DND-41 (cell line): ENCODE measurements at regions not wholly inside any gene's neighbourhood (a gene's known extent, or its start where the extent isn't known, plus 50 kb on each side); places are given as distances from the start of the nearest gene placed in this dataset.

Source experiments
- ATAC-seq: fragments of 200-7000 bp; cut with Tn5 transposase; 3 replicates; pipeline ENCODE4 v1.9.1; 2021; ENCODE audit warnings: low read depth; ENCODE audit not compliant: insufficient read depth
- DNase-seq: peaks from one replicate; pipeline ENCODE4 v3.0.0-alpha.2; 2020
- H2AFZ ChIP-seq: 2 replicates; pipeline ENCODE4 v1.6.0; 2012; ENCODE audit warnings: low read depth, low read length
- H3K27ac ChIP-seq: 2 replicates; pipeline ENCODE4 v1.5.1; 2012; ENCODE audit warnings: low read length, inconsistent platforms
- H3K27me3 ChIP-seq: fragments of 200-600 bp; sonication (generic); 2 replicates; pipeline ENCODE4 v1.6.0; 2012; ENCODE audit warnings: low read length, mild to moderate bottlenecking, inconsistent platforms; ENCODE audit not compliant: insufficient read depth, poor library complexity
- H3K36me3 ChIP-seq: 2 replicates; pipeline ENCODE4 v1.5.1; 2012; ENCODE audit warnings: low read length, inconsistent platforms; ENCODE audit not compliant: insufficient read depth
- H3K4me1 ChIP-seq: 2 replicates; pipeline ENCODE4 v1.5.1; 2012; ENCODE audit warnings: mild to moderate bottlenecking, low read length; ENCODE audit not compliant: insufficient read depth
- H3K4me2 ChIP-seq: 2 replicates; pipeline ENCODE4 v1.6.0; 2012; ENCODE audit warnings: mild to moderate bottlenecking, moderate library complexity, low read length, inconsistent platforms; ENCODE audit not compliant: insufficient read depth
- H3K4me3 ChIP-seq, 2 experiments: fragments of 200-600 bp in 1 of 2; shearing (Covaris generic) in 1 of 2; 2 replicates each; pipeline ENCODE4 v1.5.1; 2012 to 2016; ENCODE audit warnings: inconsistent platforms in 2 of 2, low read length in 2 of 2, mild to moderate bottlenecking in 2 of 2, low read depth in 1 of 2, moderate library complexity in 1 of 2
- H3K79me2 ChIP-seq: 2 replicates; pipeline ENCODE4 v1.6.0; 2012; ENCODE audit warnings: low read length, inconsistent platforms; ENCODE audit not compliant: insufficient read depth
- H3K9ac ChIP-seq: 2 replicates; pipeline ENCODE4 v1.6.0; 2012; ENCODE audit warnings: low read depth, mild to moderate bottlenecking, inconsistent platforms, low read length, moderate library complexity
- H3K9me3 ChIP-seq: 2 replicates; pipeline ENCODE4 v1.5.1; 2012; ENCODE audit warnings: low read length, moderate library complexity, mild to moderate bottlenecking, inconsistent platforms; ENCODE audit not compliant: insufficient read depth, severe bottlenecking
- H4K20me1 ChIP-seq: 2 replicates; pipeline ENCODE4 v1.6.0; 2012; ENCODE audit warnings: low read length; ENCODE audit not compliant: insufficient read depth
- EZH2 ChIP-seq: IDR thresholded peaks from 3 replicates; pipeline ENCODE4 v1.6.1; 2012; ENCODE audit warnings: borderline replicate concordance, low read depth, mild to moderate bottlenecking, moderate library complexity, low read length, inconsistent platforms; ENCODE audit not compliant: severe bottlenecking
- TF ChIP-seq, protein P1 (sequence below): IDR thresholded peaks from 2 replicates; pipeline ENCODE4 v1.5.1; 2012; ENCODE audit warnings: borderline replicate concordance, low read length, moderate library complexity, mild to moderate bottlenecking; ENCODE audit not compliant: poor library complexity, severe bottlenecking; ENCODE audit errors: extremely low read depth

DNA sequence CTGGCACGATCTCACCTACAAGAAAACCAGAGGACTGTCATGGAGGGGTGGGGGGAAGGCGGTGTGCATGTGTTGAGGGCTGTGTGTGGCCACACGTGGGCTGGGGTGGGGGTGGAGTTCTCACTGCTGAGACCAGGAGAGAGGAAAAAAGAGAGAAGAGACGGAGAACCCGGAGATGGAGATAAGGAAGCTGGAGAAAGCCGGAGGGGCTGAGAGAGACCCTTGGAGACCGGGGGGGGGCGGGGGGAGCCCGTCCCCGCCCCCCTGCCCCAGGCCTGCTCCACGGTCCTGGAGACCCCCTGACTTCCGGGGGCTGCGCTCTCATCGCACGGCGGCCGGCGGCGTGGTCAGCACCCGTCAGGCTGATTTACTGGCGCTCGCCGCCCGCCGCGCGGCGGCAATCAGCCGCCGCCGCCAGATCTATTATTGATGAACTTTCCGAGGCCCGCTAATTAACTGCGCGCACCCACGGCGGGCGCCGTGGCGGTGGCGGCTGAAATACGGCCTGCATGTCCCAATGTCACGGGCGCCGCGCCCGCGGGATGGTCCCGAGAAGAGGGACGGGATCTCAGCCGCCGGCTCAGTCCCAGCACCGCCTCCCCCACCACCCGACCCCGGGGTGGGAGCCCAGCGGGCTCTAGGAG is 187.4 kb downstream of the MN1 start:
- no peak for ATAC-seq
- H3K9ac ChIP-seq = no peak overlapping the region
- H3K9me3 ChIP-seq = no peaks in the 10 kb centered on the region
- no peak overlapping the region for H2AFZ ChIP-seq
- no peak overlapping the region for H3K4me3 ChIP-seq
- H3K27me3 ChIP-seq = no peaks in the 10 kb centered on the region
- H3K79me2 ChIP-seq = no peaks in the 10 kb centered on the region
- no peaks in the 10 kb centered on the region for H3K36me3 ChIP-seq
- TF ChIP-seq, protein P1, sequence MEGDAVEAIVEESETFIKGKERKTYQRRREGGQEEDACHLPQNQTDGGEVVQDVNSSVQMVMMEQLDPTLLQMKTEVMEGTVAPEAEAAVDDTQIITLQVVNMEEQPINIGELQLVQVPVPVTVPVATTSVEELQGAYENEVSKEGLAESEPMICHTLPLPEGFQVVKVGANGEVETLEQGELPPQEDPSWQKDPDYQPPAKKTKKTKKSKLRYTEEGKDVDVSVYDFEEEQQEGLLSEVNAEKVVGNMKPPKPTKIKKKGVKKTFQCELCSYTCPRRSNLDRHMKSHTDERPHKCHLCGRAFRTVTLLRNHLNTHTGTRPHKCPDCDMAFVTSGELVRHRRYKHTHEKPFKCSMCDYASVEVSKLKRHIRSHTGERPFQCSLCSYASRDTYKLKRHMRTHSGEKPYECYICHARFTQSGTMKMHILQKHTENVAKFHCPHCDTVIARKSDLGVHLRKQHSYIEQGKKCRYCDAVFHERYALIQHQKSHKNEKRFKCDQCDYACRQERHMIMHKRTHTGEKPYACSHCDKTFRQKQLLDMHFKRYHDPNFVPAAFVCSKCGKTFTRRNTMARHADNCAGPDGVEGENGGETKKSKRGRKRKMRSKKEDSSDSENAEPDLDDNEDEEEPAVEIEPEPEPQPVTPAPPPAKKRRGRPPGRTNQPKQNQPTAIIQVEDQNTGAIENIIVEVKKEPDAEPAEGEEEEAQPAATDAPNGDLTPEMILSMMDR = no peak
- no peak for TF ChIP-seq EZH2
- no peaks in the 10 kb centered on the region for H3K4me1 ChIP-seq
- no peak overlapping the region for H3K27ac ChIP-seq
- no peak overlapping the region for H3K4me2 ChIP-seq
- no peaks in the 10 kb centered on the region; the same call in 1 of the 2 replicates for H4K20me1 ChIP-seq
- DNase-seq = no peak

- Histone ChIP-seq H3K27ac (no peak overlapping the region), H3K4me2 (no peak overlapping the region), H3K79me2 (no peaks in the 10 kb centered on the region), H3K36me3 (no peaks in the 10 kb centered on the region), H2AFZ (no peak overlapping the region), H3K9me3 (no peaks in the 10 kb centered on the region), H3K9ac (no peak overlapping the region), H3K4me3 (no peak overlapping the region), H3K4me1 (no peaks in the 10 kb centered on the region), H3K27me3 (no peaks in the 10 kb centered on the region), H4K20me1 (no peaks in the 10 kb centered on the region; the same call in 1 of the 2 replicates)
- DNase-seq (no peak), ATAC-seq (no peak)
- TF ChIP-seq, protein P1 = no peak
- no peak for TF ChIP-seq EZH2
These were observed 186.9 kb downstream of the MN1 start for GRCh38 chr22:27614650-27615007.

DNA sequence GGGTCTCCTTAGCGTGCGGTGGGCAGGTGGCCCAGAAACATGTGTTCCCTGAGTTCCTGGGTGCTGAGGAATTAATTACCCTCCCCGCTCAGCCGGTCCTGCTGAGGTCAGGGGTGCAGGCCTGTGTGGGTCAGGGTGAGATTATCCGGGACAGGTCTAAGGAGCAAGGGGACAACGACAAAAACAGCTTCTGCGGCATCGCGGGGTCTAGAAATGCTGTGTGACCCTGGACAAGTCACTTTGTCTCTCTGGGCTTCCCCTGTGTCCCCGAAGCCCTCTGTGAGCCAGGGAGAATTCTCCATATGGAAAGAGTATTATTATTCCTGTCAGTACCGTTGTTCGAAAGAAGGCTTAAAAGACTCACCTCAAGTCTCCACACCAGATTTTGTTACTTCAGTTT is 186.1 kb downstream of the MN1 start:
- Histone ChIP-seq H3K4me3 (no peak overlapping the region), H3K36me3 (no peaks in the 10 kb centered on the region), H3K4me2 (no peak overlapping the region), H3K79me2 (no peaks in the 10 kb centered on the region), H2AFZ (no peak overlapping the region), H3K27ac (no peak overlapping the region), H3K9ac (no peak overlapping the region), H3K9me3 (no peaks in the 10 kb centered on the region), H4K20me1 (no peaks in the 10 kb centered on the region; the same call in 1 of the 2 replicates), H3K27me3 (no peaks in the 10 kb centered on the region), H3K4me1 (no peaks in the 10 kb centered on the region)
- ATAC-seq (no peak), DNase-seq (no peak)
- TF ChIP-seq, protein P1 = no peak
- no peak for TF ChIP-seq EZH2
